Left colon (tissue), 2 donors: ENCODE measurements at regions not wholly inside any gene's neighbourhood (a gene's known extent, or its start where the extent isn't known, plus 50 kb on each side); places are given as distances from the start of the nearest gene placed in this dataset.

Experiments used
- ATAC-seq: fragments of 200-7000 bp; cut with Tn5 transposase; one replicate; pipeline ENCODE4 v1.9.1; 2020; ENCODE audit warnings: mild to moderate bottlenecking, moderate library complexity
- DNase-seq, 2 donors: peaks; one replicate each; pipeline ENCODE4 v3.0.0-alpha.2; 2020
- intact Hi-C, 2 donors: fragments of 100-400 bp; cut with DNase I in 1 of 2; cut with micrococcal nuclease in 1 of 2; formaldehyde crosslinking; loops; one replicate each; pipeline versions ENCODE4 v1.11.2 to v1.14.0; 2022; cut with DNase I, micrococcal nuclease
- donor health status: DM: no; HTN: no; CAD: no.
- donor health status: DM: yes; HTN: yes; CAD: no.

DNA sequence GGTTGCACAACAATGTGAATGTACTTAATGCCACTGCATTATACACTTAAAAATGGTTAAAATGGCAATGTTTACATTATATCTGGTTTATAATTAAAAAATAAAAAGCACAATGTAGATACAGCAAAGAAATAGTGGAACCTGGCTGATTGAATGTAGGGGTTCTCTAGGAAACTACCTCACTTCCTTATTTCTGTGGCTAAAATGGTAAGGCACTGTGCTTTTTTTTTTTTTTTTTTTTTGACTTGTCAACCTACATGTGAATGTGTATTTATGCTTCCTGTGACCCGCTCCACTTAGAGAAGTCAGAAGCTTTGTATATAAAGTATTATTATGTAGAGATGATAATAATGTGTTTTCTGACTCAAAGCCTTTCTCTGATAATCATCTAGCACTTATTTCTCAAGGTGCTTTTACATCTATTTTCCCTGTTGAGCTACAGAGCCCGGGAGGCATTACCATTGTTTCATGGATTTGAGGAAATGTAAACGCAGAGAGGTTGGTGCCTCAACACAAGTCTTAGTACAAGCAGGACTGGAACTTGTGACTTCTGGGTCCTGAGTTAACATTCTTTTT is 55.0 kb downstream of the SOX4 start:
- no peak for DNase-seq
- ATAC-seq, result no peak
- intact Hi-C loops, result no loop called here

DNA sequence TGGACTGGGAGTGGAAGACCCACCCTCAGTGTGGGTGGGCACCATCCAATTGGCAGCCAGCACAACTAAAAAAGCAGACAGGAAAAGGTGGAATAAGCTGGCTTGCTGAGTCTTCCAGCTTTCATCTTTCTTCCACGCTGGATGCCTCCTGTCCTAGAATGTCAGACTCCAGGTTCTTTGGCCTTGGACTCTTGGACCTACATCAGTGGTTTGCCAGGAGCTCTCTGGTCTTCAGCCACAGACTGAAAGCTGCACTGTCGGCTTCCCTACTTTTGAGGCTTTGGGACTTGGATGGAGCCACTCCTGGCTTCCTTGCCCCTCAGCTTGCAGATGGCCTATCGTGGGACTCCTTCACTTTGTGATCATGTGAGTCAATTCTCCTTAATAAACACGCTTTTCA is 59.8 kb downstream of the SOX4 start:
- intact Hi-C loops, result no loop called here
- no peak for ATAC-seq
- no peak for DNase-seq

DNA sequence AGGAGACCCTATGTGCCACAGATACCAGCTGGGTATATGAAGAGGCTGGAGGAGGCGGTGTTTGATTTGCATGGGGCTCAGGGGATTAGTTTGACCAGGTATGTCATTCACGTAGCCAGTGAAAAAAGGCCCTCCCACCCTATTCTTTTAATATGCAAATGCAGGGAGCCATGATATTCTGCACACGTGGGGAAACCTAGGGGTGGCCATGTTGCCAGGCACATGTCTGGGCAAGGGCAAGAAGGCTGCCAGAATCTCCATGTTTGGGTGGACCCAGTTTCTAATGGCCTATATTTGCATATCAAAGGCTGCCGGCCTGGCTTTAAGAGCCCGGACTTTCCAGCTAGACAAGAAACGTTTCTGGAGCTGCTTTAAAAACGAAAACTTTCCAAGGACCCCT is 60.4 kb downstream of the SOX4 start:
- intact Hi-C loops, result no loop called here
- ATAC-seq (no peak), DNase-seq (no peak)

DNA sequence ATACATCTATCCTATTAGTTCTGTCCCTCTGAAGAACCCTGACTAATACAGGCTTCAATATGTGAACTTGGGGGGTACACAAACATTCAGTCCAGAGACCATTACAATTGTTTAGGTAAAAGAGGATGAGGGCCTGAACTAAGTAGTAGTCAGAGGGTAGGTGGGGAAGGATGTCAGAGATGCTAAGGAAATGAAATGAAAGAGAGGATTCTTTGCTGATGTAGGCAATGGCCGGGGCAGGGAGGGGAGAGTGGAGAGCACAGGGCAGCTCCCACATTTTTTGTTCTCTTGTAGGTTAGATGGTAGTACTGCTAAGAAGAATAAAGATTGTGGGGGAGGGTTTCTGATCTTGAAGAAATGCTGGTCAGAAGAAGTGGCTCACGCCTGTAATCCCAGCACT is 60.8 kb downstream of the SOX4 start:
- intact Hi-C loops, result no loop called here
- DNase-seq (no peak), ATAC-seq (no peak)

DNA sequence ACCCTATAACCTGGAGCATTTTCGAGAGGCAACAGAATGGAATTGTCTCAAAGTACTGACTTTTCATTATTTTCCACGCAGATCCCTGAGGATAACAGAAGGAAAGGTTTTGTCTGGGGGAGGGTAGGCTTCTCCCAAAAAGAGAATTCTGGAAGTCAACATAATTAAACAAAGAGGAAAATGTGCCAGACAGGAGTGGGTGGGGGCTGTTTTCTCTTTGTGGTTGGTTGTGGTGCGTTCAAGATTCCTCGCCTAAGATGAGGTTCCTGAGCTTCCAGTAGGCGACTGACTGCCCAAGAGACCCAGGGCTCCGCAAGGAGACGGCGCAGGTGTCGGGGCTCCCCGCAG is 70.4 kb downstream of the SOX4 start:
- ATAC-seq (no peak), DNase-seq (no peak)
- intact Hi-C loops, result no loop called here

DNA sequence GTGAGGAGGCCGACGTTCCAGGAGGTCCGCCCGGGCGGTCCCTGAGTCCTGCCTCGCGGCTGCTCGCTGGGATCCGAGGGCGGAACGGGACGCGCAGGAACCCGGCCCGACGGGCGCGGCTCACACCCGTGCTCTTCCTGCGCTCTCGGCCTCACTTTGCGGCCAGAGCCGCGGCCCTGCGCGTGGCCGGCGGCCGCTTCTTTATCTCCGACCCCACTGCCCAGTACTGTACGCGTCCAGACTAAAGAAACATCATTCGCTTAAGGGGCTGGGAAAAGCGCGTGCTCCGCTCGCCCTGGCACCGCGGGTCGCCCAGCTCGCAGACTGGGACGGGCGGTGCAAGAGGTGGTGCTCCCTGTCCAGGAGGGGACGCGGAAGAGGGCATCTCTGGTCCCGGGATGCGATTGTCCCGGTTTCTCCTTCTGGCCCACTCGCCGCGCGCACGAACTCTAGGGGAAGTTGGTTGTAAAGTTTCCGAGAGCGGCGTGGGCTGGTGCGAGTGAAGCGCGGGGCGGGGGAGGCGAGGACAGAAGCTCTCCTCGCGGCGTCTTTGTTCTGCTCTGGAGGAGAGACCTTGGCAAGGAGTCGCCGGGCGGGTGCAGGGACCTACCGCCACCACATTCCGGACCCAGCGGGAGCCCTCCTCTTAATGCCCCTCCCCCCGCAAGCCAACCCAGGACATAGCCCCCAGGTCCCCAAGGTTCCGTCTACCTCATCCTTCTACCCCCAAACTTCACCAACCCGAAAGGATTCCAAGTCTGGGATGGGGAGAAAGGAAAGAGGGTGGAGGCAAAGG is 71.0 kb downstream of the SOX4 start:
- ATAC-seq (peak; percentile 75), DNase-seq (peak in 1 of 2 donors; percentile 26)
- intact Hi-C loops, result no loop called here

DNA sequence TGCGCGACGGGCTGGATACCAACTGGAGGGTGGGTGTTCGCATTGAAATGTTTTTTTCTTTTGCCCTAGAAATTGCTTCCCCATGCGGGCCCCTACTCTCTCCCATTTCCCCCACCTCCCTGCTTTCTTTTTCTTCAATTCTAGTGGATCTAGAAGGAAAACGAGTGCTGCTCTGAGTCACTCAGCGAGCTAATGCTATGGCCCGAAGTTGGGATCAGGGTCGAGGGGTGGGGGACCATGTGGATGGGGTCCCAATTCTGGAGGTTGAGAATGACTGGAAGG is 71.5 kb downstream of the SOX4 start:
- DNase-seq (no peak), ATAC-seq (no peak)
- intact Hi-C loops, result no loop called here

DNA sequence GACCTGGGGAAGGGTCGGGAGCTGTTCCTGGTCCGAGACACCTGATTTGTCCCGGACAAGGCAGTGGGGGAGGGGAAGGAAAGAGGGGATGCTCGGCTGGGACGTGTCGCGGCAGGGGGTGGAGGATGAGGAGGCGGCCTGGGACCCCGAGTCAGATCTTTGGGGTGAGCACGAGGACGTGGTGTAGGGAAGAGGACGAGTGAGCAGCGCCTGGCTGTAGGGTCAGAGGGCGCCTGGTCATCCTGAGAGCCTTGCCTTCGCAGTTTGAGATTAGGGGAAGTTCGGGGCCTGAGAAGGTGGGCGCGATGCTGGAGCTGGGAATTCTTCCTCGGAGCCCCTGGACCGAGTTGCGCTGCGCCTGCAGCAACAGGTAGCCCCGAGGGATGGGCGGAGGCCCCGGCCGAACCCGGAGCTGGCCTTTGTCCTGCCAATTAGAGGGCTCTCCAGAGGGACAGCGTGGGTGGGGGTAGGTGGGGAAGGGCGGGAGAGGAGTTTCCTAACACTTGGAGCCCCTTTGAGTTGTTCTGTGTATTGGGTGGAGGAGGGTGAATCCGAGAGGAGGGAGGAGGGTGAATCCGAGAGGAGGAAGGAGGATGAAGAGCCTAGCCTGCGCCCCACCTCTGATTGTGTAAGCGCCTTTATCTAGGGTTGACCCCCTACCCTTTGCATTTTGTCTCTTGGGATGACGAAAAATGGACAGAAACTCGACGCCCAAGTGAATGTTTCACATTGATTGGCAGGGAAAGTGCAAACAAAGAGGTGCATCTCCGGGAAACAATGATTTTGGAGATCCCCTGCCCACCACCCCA is 72.0 kb downstream of the SOX4 start:
- DNase-seq (peak in 1 of 2 donors; percentile 11), ATAC-seq (no peak)
- intact Hi-C loops, result no loop called here

DNA sequence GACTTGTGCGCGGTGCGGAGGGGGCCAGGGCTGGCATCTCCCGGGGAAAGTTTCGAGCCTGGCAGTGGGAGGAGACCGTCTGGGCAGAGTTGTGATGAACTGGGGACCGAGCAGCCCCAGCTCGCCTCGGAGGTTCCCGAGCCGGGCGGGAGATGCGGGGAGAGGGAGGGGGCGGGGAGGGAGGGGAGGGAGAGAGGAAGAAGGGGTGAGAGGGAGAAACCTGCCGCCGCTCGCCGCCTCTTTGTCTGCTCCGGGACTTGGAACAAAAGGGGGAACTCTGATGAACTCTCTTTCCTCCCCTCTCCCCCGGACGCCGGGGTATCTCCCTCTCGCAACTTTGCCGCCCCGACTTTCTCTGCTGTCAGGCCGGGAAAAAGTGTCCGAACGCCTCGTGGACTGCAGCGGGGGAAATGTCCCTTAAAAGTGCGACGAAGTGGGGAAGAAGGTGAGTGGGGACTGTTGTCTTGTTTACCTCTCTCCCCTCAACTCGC is 72.7 kb downstream of the SOX4 start:
- peak; percentile 13 to 29 for DNase-seq
- peak; percentile 26 for ATAC-seq
- intact Hi-C loops, result no loop called here

DNA sequence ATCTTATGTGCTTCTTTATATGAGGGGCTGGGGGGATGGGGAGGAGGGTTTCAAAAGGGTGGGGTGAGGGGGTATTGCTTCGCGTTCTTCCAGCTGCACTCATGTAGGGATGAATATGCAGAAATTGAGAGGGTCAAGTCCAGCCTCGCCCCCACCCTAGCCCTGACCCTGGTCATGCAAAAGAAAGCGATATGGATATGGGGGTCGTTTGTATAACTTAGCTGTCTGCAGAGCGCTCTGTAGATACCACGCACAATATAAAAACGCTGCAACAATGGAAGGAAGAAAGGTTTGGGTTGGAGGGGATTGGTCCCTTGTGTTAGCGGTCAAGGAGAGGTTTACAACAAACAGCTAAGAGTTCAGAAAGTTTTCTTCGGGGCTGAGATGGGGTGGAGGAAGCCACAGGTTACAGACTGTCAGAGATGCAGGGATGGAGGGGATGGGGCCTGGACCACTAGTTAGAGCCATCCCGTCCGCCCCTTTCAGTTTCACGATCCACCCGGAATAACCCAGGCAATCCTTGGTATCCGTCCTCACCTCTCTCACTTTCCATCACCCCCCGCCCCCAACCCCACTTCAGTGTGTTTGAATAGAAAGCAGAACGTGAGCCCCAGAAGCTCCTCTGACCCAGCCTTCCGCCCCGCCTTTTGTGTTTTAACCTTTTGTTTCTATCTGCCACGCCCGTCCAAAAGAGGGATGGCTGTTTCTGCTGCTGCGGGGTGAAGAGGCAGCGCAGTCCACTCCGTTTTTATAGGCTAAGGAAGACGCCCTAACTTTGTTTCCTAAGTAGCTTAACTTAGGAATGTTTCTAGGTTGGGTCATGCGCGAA is 73.5 kb downstream of the SOX4 start:
- peak in 1 of 2 donors; percentile 8 for DNase-seq
- intact Hi-C loops, result no loop called here
- no peak for ATAC-seq

DNA sequence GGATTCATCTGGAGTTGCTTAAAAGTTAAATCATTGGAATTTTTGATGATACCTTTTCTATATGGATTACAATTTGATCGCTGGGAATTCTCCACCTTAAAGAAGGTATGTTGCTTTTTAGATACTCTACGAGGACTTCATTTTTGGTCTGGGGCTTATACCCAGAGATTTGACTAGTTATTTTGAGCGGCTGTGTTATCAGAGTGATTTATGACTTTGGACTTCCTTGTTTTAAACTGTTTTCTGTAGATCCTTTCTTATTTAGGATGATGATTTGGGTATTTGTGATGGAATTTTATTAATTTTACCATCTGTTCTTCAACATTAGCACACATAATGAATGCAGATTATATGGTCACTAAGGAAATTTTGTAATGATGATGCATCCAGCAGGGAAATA is 75.2 kb downstream of the SOX4 start:
- no peak for ATAC-seq
- no peak for DNase-seq
- intact Hi-C loops, result no loop called here

DNA sequence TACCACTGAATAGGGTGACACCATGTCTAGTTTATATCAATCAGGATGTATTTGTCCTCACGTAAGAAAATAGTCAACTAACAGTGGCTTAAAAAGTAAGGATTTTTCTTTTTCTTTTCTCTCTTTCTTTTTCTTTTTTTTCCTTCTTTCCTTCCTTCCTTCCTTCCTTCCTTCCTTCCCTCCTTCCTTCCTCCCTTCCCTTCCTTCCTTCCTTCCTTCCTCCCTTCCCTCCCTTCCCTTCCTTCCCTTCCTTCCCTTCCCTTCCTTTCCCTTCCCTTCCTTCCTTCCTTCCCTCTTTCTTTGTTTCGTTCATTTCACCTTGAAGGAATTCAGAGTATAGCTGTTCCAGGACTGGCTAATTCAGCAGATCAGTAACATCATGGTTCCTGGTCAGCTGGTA is 83.2 kb downstream of the SOX4 start:
- intact Hi-C loops, result no loop called here
- no peak for ATAC-seq
- DNase-seq, result no peak

DNA sequence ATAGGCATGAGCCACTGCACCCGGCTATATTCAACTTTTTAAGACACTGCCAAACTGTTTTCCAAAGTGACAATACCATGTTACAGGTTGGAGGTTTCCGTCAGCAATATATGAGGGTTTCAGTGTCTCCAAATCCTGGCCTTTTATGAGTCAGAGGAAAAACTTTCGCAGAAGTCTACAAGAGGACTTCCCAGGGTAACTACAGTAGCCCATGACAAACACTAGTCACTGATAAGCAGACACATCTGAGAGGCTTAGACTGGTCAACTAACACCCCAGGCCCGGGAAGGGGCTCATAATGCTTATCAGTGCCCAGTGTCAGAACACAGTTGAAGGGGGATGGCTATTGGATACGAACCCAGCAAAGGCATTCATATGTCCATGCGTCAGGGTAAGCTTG is 85.4 kb downstream of the SOX4 start:
- intact Hi-C loops, result no loop called here
- ATAC-seq (no peak), DNase-seq (no peak)

DNA sequence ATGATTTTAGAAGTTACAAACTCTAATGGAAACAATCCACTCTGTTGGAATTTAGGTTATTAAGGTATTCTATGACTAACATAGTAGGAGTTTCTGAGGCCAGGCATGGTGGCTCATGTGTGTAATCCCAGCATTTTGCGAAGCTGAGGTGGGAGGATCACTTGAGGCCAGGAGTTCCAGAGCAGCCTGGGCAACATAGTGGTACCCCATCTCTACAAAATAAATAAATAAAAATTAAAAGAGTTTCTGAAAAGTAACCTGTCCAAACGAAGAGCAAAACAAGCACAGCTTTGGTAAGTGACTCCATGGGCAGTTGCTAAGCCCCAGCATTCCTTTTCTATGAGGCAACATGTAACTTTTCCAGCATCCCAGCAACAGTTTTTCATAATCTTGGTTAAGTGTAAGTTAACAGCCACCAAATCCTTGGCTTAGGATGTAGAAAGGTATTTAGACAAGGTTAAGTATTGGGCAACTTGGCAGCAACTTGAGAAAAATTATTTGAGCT is 86.3 kb downstream of the SOX4 start:
- ATAC-seq (no peak), DNase-seq (no peak)
- intact Hi-C loops, result no loop called here

DNA sequence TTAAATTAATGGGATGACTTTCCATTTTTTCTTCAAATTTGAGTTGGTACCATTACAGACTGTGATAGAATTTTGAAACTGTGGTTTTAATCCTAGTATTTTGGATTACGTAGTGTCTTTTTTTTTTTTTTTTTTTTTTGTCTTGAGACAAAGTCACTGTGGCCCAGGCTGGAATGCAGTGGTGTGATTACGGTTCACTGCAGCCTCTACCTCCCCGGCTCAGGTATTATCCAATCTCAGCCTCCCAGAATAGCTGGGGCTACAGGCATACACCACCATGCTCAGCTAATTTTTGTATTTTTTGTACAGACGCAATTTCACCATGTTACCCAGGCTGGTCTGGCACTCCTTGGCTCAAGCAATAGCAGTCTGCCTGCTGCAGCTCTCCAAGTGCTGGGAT is 87.1 kb downstream of the SOX4 start:
- DNase-seq (no peak), ATAC-seq (no peak)
- intact Hi-C loops, result no loop called here

DNA sequence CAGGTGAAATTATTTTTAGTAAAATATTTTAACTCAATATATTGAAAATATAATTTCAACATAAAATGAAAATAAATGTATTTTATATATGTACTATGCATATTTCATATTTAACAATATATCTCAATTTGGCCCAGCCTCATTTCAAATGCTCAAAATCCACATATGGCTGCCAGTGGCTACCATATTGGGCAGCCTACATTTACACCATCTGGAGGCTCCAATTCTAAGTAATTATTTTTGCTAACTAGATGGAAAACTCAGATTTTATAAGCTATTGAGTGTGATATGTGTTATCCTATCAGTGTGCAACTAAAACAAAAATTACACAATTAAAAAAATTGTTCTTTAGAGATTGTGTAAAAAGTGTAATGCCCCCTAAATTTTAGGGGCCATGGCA is 96.9 kb downstream of the SOX4 start:
- ATAC-seq (no peak), DNase-seq (no peak)
- intact Hi-C loops, result no loop called here

DNA sequence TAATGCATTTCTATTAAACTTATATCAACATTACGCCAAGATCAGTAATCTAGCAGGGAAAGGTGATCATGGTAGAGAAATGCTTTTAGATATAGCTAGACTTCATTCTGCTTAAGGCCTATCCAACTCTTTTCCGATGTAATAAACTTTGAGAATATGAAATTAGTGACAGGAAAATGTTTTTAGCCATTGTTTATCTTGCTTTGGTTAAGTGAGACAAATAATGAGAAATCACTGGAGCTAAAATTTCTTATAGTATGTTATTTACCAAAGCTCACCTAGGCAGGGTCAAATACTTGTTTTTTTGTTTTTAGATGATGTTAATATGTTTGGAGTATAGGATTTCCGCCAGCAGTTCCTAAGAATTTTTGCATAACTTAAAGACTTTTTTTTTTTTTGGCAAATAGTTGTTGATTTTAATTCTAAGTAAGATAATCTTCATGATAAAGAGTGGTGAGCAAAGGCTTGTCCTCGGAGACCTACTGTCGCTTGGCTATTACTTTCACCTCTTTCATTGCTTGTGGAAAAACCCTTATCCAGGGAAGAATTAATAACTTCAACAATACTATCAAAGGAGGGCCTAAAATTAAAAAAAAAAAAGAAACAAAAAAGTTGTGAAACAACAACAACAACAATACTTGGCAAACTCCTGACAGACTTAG is 98.3 kb downstream of the SOX4 start:
- ATAC-seq (no peak), DNase-seq (no peak)
- intact Hi-C loops, result no loop called here

DNA sequence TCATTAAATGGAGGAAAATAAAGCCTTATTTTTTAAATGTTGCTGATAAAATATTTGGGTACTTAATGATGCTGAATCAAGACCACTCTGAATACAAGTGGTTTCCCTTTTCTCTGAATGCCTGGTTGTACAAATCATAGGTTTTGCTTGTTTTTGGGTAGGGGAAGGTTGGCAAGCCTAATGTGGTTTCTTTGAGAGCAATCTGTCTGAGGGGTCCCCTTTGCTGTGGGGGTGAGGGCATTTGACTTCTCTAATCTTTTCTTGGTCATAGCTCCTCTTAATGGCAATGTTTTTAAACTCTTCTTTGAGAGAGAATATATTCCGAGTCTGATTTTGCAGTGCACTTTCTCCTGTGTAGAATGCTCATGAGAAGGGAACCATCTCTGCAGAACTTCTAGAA is 99.2 kb downstream of the SOX4 start:
- no peak for DNase-seq
- intact Hi-C loops, result no loop called here
- ATAC-seq, result no peak

DNA sequence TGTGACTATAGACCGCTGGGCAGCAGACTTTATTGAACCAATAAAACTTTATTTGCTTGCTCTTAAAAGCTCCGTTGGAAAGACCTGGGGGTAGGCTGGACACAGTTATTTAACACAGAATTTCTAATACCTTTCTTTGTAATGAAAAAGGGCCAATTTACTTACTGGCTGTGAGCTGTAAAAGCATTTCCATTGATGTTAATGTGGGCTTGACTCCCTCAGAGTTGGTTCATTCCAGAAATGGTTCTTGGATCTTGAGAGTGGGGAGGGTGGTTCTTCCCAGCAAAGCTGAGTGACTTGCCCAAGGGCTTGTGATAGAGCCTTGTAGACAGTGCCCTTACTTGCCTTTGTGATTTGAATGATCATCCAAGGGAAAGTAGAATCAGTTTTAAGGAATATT is 100.6 kb downstream of the SOX4 start:
- ATAC-seq (peak; percentile 53), DNase-seq (no peak)
- intact Hi-C loops, result no loop called here
